Stomach (tissue), 8 donors: ENCODE measurements at regions not wholly inside any gene's neighbourhood (a gene's known extent, or its start where the extent isn't known, plus 50 kb on each side); places are given as distances from the start of the nearest gene placed in this dataset.

Experiments used
- DNase-seq, 2 donors: peaks; one replicate each; pipeline versions ENCODE4 v3.0.0 to v3.0.0-alpha.2; 2013 to 2019
- H3K27ac ChIP-seq, 5 donors: fragments of 200-600 bp in 4 of 5; sonication (generic) in 4 of 5; one replicate each; pipeline ENCODE4 v1.5.1; 2013 to 2019; ENCODE audit warnings: mild to moderate bottlenecking in 1 of 5, moderate library complexity in 1 of 5
- H3K27me3 ChIP-seq, 3 donors: fragments of 200-600 bp; sonication (generic); one replicate each; pipeline ENCODE4 v1.5.1; 2017 to 2019; ENCODE audit warnings: mixed run types in 1 of 3
- H3K36me3 ChIP-seq, 4 donors: fragments of 200-600 bp; sonication (generic); 1 replicate in 3 of 4; 2 replicates in 1 of 4; pipeline ENCODE4 v1.5.1; 2016 to 2019
- H3K4me1 ChIP-seq, 4 donors: fragments of 200-600 bp; sonication (generic); one replicate each; pipeline ENCODE4 v1.5.1; 2016 to 2019
- H3K4me3 ChIP-seq, 4 donors: fragments of 200-600 bp; sonication (generic) in 3 of 4; one replicate each; pipeline ENCODE4 v1.5.1; 2016 to 2019; ENCODE audit warnings: mild to moderate bottlenecking in 1 of 4
- H3K9me3 ChIP-seq, 4 donors: fragments of 200-600 bp; sonication (generic); one replicate each; pipeline ENCODE4 v1.5.1; 2016 to 2019
- EP300 ChIP-seq: sonication (generic); formaldehyde crosslinking; IDR thresholded peaks from one replicate; pipeline ENCODE4 v1.6.1; 2017; ENCODE audit warnings: antibody characterized with exemption
- POLR2A ChIP-seq, 4 donors: fragments of 450-650 bp; IDR thresholded peaks; one replicate each; pipeline ENCODE4 v1.6.1; 2016; ENCODE audit warnings: antibody characterized with exemption in 4 of 4, control low read depth in 2 of 4, mild to moderate bottlenecking in 1 of 4, moderate library complexity in 1 of 4
- POLR2AphosphoS5 ChIP-seq, 3 donors: sonication (generic); formaldehyde crosslinking; IDR thresholded peaks; one replicate each; pipeline ENCODE4 v1.6.1; 2016; ENCODE audit warnings: antibody characterized with exemption in 3 of 3
- WGBS, 5 donors: extraction: QIAGEN DNeasy Blood & Tissue Kit in 3 of 5; methylation state at CpG; one replicate each; pipeline versions ENCODE4 v1.1.5 to v1.1.7; 2013 to 2018; 5-methylcytosine and 5-hydroxymethylcytosine counted together
- intact Hi-C: fragments of 100-400 bp; cut with DNase I; formaldehyde crosslinking; loops from one replicate; pipeline ENCODE4 v1.15.1; 2023; ENCODE audit warnings: low total_unique reads
- TF ChIP-seq, protein P1 (sequence below), 7 experiments: fragments of 450-650 bp in 4 of 7; fragments of 200-600 bp in 3 of 7; sonication (generic) in 3 of 7; IDR thresholded peaks; one replicate each; pipeline ENCODE4 v1.5.1; 2016 to 2019; ENCODE audit warnings: antibody characterized with exemption in 7 of 7, control low read depth in 2 of 7, mild to moderate bottlenecking in 1 of 7
- donor health status: healthy with polysubstance abuse.
- donor health status: Bipolar disorder and iron deficiency.
- donor health status: healthy.

DNA sequence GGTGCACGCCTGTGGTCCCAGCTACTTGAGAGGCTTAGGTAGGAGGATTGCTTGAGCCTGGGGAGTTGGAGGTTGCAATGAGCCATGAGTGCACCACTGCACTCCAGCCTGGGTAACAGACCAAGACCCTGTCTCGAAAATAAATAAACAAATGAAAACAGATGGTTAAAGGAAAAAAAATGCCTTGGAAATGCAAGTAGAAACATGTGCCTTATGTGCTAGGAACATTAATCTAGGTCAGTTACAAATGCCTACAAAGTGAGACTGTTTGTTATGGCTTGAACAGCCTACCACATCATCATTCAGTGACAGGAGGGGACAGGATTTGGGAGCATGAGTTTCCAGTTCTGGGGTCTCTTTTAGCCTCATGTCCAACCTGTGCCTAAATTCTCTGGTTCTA is 52.4 kb upstream of the BCAT1 start:
- DNase-seq: no peak
- intact Hi-C loops: no loop called here
- no peaks in the 10 kb centered on the region for H3K9me3 ChIP-seq

More for the DNA sequence above, 52.4 kb upstream of the BCAT1 start:
- H3K4me3 ChIP-seq: no peak overlapping the region
- H3K27ac ChIP-seq: no peak overlapping the region
- H3K36me3 ChIP-seq: no peaks in the 10 kb centered on the region
- TF ChIP-seq, protein P1, sequence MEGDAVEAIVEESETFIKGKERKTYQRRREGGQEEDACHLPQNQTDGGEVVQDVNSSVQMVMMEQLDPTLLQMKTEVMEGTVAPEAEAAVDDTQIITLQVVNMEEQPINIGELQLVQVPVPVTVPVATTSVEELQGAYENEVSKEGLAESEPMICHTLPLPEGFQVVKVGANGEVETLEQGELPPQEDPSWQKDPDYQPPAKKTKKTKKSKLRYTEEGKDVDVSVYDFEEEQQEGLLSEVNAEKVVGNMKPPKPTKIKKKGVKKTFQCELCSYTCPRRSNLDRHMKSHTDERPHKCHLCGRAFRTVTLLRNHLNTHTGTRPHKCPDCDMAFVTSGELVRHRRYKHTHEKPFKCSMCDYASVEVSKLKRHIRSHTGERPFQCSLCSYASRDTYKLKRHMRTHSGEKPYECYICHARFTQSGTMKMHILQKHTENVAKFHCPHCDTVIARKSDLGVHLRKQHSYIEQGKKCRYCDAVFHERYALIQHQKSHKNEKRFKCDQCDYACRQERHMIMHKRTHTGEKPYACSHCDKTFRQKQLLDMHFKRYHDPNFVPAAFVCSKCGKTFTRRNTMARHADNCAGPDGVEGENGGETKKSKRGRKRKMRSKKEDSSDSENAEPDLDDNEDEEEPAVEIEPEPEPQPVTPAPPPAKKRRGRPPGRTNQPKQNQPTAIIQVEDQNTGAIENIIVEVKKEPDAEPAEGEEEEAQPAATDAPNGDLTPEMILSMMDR (IDR thresholded peaks at IDR 0.05): no peak
- TF ChIP-seq EP300 (no peak), POLR2A (IDR thresholded peaks at IDR 0.05) (no peak), POLR2AphosphoS5 (IDR thresholded peaks at IDR 0.05) (no peak)
- H3K27me3 ChIP-seq: no peaks in the 10 kb centered on the region
- 54 to 79% (median 66%) methylated on average over 2 of the region's 2 CpGs for WGBS, 5 donors
- H3K4me1 ChIP-seq: peaks cover 0 to 14% (median 0%) of the 10 kb centered on the region in 4 donors
